ENCODE measurements at regions not wholly inside any gene's neighbourhood (a gene's known extent, or its start where the extent isn't known, plus 50 kb on each side); places are given as distances from the start of the nearest gene placed in this dataset.

DNA sequence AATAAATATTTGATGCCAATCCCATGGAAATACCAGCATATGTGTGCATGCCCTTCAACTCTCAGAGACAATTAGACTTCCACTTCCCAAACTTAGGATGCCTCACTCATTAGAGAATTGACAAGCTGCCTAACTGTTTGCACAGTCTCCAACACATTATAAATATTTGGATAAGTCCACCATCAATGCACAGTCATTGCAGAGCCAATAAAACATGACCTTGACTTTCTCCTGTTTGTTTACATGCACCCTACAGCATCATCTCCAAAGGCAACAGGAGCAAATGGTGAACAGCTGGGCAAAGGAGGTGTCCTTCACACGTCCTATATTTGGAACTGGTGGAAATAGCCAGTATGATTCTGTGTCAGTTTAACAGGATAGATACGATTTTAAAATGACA is 804.4 kb upstream of the RBFOX1 start:
- TF ChIP-seq POLR2A (IDR thresholded peaks at IDR 0.05) (no peak), CTCF (IDR thresholded peaks at IDR 0.05) (no peak), POLR2AphosphoS5 (IDR thresholded peaks at IDR 0.05; ENCODE audit: insufficient read depth in 1 of 2, low read depth in 1 of 2) (no peak)

All from vagina (tissue), 2 donors.